NCI-H2227 (cell line): ENCODE measurements at regions not wholly inside any gene's neighbourhood (a gene's known extent, or its start where the extent isn't known, plus 50 kb on each side); places are given as distances from the start of the nearest gene placed in this dataset.

Source experiments
- DNase-seq: peaks from one replicate; lab custom pipeline; 2025; ENCODE audit not compliant: unreplicated experiment; lab: John Stamatoyannopoulos, UW

DNA sequence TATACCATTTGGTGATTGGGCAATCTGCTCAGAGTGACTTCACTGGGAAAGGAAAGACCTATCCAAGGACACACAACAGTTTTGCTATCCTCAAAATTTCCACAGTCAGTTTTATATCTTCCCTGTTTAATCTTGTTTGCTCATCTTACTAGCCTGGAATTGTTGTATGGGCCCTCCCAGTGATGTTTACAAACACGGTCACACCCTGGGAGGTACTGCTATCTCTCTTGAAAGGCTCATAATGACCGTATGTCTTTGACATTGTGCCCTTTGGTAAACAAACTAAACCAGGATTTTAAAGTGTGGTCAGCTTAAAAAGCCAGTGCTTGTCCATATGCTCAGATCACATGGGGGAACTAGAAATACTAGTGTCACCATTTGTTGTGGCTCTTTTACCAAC lies 277.0 kb downstream of the CDH2 start:
- DNase-seq: no peak

DNA sequence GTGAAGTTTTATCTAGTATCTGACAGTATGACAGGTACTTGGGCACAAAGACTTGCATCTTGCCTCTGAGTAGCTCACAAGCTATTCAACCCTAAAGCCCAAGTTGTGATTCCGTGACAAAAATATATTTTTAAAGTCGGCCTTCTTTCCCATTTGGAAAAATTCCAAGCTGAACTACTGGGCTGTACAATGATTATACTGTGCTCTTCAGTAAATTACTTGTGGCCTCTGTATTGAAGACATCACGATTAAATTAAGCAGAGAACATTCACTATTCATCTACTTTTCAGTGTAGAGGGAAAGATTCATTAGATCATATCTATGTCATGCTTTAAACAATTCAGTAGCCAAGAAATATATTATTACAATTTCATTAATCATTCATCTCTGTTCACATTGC lies 282.2 kb downstream of the CDH2 start:
- no peak for DNase-seq

DNA sequence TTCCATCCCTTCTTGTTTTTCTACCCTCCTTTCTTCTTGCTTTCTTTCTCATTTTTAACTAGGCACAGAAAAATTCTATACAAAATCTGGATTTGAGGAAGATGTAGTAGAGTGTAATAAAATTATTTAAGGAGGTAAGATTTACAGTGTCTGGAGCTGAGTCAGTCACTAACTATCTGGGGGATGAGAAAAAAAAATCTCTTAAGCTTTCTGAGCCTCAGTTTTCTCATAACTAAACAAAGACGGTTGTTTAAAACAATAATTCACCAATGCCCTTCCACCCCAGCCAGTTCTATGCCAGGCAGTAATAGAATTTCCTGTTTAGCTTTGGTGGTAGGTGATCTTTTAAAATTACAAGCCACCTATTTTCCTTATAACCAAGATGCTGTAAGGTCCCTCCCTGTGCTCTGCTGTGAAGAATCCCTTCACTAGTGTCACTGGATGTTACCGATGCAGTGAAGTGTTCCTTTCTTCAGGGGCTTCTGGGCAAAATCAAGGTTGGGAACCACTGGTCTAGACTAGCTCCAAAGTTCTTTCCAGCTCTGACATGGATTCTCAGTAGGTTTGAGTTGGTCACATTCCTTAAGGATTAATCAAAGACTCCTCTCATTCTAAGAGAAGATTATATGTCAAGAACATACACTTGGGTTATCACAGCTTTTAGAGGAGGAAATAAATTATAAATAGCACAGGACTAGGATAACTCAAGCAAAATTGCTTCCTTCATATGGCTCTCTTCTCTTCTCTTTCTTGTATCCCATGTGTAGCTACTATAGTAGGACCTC lies 289.0 kb downstream of the CDH2 start:
- no peak for DNase-seq

DNA sequence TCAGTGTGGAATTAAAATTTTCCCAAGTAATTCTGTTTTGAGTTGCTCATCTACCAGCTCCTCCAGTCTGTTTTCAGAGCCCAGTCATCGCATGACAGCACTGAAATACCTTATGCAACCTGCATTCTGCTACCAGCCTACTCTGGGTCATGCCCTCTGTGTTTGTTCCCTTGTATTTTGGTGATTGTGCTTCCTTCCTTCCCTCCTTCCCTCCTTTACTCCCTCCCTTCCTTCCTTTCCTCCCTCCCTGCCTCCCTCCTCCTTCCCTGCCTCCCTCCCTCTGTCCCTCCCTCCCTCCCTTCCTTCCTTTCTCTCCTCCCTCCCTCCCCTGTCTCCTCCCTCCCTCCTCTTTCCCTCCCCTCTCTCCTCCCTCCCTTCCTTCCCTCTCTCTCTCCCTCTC lies 289.6 kb downstream of the CDH2 start:
- DNase-seq: no peak

DNA sequence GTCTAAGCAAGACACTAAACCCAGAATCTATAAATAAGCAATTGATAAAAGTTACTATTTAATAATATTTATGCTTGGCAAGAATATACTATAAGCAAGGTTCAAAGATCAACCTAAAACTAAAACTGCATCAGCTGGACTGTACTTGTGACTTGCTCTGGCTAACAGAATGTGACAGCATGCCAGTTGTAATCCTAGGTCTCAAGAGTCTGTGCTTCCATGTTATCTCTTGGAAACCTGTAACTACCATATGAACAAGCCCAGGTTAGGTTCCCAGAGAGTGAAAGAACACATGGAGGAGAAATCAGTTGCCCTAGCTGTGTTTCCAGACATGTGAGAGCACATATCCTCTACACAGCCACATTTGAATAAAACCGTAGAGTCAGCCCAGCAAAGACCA lies 297.4 kb downstream of the CDH2 start:
- no peak for DNase-seq

DNA sequence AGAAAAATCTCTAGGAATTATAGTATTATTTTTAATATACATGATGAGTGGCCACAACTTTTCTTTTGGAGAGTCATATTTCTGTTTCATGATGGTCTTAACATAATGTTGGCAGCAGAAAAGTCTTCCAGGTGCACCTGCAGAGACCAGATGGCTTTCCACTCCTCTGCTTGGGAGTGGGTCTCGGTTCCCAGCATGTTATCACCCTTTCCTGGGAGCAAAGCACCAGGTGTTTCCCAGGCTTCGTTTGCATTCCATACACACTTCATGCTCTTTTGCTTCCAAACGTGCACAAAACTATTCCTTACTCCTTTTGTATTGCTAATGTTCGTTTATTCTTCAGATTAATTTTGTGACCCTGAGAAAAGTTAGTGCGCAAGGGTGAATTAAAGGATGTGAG lies 305.2 kb downstream of the CDH2 start:
- DNase-seq: no peak

DNA sequence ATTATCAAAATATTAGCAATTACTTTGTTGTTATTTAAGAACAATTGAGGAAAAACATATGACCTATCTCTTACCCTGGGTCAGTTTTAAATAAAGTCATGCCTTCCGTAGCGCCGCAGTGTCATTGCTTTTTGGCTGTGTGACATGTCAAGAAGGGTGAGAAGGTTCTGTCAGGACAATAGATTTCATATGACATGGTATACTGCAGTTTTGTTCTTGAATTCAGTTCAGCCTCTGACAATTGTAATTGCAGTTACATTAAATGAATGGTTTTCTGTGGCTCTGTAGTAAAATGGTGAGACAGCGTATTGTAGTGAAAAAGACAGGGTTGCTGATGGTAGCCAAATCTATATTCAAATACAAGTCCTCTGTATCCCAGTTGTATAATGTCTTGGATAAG lies 307.2 kb downstream of the CDH2 start:
- DNase-seq: no peak

DNA sequence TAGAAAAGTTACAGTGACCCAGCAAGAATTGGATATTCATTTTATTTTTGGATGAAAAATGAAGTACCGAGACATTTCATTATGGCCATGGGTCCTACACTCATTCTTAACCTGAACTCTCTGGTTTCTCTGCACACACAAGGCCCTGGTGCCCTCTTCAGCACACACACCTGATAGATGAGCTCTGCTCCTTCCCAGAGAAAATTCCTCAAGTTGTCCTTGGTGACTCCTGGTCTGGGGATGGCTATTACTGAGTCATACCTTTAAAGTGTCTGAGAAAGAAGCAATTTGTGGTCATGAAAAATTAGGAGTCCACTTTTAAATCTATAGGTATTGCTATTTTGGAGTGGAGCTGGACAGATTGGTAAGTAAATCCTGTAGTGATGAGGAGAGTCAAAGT lies 311.5 kb downstream of the CDH2 start:
- no peak for DNase-seq

DNA sequence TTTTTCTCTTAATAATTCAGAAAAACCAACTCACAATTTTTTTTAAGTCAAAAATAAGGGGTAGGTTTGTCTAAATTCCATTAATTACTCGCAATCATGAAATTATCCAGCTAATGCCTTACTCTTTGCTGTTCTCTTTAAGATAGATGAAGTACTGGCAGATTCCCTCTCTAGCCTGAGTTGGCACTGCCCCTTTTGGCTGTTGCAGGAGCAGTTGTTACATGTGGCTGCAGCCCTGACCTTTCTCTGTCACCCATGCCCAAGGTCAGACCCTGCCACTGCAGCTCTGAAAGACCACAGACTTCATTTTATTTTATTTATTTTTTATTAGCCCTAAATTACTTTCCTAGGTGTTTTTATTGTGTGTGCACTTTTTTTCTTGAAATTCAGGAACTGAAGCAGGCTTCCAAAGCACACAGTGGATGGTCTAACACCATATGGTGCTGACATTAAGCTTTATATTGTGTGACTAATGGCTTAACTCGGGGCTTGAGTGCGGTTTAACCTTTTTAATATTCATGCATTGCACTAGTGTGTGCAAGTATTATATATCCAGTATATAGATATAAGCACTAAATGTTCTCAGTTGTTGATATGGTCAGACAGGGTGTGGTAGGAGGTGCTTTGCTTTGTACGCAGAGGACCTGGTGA lies 313.0 kb downstream of the CDH2 start:
- no peak for DNase-seq

DNA sequence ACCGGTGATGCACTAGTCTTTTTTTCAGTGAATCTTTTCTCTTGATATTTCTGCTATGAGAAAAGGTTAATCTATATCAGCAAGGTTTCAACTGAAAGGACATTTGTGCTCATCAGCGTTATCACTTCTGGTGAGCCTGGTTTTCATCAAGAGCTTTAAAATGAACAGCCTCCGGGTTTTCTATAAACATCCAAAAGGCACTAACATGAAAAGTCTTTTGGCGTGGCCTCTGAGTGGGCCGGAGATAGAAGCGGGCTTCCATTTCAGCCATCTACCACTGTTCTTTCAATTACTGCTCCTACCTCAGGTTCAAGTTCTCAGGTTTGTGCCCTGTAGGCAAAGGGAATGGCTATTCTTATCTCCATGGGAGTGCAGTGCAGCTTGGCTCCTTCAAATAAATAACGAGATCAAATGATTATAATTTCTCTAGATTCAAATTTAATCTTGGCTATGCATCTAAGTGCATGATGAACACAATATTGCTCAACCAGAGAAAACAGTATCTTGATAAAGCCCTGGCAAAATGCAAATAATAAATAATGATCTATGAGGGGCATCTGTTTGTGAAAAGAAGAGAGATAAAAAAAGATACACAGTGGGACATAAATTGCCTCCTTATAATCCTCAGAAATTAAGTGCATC lies 314.8 kb downstream of the CDH2 start:
- peak; percentile 9 for DNase-seq

DNA sequence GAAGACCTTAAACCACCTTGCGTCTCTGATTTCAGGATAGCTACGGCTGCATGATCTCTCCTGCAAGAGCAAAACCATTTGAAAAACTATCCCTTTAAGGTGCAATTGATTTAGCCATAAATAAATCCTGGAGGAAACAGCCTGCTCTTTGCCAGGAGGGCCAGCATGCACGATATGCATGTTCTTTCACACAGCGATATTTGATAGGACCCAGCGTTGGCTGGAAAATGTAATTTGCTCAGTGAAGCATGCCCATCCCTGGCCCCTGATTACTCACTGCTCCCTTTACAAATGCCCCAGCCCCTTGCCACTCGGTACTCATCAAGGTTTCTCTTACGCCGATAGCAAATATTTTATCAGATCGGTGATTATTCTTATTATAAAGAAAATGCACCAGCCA lies 315.4 kb downstream of the CDH2 start:
- DNase-seq: peak; percentile 67

DNA sequence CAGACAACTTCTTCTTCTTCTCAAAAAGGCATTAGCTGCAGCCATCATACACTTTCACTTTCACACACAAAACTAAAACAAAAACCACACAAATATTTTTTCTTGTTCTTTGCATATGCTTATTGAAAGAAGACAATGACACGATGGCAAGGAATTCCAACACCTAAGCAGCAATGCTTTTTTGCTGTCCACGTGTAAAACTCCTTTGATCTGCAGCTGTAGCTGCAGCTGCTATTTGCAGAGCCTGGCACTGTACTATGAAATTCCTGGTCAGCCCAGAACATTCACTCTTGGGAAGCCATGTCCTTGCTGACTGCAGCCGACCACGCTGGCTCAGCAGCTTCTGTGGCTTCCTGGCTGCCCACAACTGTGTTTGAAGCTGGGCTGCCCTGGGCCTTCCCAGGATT lies 316.2 kb downstream of the CDH2 start:
- DNase-seq: no peak

DNA sequence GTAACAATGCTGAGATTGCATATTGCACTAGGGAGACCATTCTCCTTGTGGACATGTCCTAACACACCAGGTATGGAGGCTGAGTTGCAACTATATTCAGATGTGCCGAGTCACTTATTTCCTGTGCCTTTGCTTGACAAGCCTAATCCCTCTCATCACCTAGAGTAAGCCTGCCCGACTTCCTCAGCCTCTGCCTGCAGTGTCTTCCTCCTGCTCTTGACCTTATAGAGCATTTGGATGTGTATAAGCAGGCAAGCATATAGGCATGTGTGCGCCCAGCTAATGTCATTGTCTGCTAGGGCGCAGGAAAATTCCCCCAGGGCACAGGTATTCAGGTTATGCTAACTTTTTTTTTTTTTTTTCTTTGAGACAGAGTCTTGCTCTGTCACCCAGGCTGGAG lies 316.9 kb downstream of the CDH2 start:
- peak; percentile 4 for DNase-seq

DNA sequence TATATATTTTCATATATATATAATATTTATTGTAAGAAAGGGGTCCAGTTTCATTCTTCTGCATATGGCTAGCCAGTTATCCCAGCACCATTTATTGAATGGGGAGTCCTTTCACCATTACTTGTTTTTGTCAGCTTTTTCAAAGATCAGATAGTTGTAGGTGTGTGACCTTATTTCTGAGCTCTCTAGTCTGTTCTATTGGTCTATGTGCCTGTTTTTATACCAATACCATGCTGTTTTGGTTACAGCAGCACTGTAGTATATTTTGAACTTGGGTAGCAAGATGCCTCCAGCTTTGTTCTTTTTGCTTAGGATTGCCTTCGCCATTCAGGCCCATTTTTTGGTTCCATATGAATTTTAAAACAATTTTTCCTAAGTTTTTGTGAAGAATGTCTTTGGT lies 320.1 kb downstream of the CDH2 start:
- DNase-seq: no peak

DNA sequence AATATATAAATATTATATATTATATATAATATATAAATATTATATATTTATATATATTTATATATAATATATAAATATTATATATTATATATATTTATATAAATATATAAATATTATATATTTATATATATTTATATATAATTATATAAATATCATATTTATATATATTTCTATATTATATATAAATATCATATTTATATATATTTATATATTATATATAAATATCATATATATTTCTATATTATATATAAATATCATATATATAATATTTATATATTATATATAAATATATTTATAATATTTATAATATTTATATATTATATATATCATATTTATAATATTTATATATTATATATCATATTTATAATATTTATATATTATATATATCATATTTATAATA lies 321.4 kb downstream of the CDH2 start:
- DNase-seq: peak; percentile 43

DNA sequence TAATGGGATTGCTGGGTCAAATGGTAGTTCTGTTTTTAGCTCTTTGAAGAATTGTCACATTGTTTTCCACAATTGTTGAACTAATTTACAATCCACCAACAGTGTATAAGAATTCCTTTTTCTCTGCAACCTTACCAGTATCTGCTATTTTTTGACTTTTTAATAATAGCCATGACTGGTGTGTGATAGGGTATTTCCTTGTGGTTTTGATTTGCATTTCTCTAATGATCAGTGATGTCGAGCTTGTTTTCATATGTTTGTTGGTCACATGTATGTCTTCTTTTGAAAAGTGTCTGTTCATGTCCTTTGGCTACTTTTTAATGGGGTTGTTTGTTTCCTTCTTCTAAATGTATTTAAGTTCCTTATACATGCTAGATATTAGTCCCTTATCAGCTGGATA lies 322.3 kb downstream of the CDH2 start:
- no peak for DNase-seq

DNA sequence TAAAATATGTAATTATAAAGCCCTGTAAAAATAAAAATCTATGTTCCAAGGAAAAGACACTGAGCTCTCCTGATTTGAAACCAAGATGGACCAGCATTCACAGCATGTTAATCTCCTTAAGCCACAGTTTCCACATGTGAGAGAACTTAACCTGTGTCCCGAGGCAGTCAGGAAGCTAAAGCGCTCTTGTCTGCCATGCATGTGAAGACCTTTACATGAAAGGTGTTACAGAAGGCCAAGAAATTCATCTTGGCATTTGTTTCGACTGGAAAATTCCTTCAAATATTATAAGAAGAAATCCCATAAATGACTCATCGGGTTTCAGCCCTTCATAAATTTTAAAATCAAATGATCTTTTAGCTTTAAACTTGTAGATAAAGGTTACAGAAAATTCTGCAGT lies 328.6 kb downstream of the CDH2 start:
- no peak for DNase-seq

DNA sequence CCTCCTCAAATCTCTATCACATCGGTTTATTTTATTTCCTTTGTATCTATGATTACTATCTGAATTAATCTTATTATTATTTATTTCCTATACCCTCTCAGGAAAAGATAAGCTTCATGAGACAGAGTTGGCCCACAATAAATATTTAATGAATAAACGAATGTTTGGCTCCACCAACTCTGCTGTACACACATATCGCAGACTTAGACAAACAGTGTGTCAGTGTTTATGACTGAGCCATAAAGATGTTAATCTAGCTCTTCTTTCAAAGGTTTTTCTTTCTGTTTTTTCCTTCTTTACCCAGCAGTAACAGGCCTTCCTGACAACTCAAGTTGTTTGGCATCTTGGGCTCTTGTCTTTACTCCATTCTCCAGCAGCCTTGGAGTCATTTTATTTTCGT lies 329.5 kb downstream of the CDH2 start:
- no peak for DNase-seq

DNA sequence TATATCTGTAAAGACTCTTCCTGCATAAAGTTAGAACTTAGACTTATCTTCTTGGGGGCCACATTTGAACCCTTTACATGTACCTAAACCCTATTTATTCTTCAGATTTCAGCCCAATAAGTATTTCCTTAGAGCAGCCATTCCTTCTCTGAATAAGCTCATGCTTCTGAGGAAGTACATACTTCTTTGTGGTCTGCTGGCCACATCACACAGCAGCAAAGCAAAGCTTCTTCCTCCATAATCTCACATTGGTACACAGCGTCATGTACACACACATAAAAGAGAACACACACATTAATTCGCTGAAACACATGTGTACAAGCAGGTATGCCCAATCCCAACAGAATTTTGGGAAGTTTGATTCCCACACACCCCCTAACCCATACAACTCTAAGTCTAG lies 331.0 kb downstream of the CDH2 start:
- no peak for DNase-seq

DNA sequence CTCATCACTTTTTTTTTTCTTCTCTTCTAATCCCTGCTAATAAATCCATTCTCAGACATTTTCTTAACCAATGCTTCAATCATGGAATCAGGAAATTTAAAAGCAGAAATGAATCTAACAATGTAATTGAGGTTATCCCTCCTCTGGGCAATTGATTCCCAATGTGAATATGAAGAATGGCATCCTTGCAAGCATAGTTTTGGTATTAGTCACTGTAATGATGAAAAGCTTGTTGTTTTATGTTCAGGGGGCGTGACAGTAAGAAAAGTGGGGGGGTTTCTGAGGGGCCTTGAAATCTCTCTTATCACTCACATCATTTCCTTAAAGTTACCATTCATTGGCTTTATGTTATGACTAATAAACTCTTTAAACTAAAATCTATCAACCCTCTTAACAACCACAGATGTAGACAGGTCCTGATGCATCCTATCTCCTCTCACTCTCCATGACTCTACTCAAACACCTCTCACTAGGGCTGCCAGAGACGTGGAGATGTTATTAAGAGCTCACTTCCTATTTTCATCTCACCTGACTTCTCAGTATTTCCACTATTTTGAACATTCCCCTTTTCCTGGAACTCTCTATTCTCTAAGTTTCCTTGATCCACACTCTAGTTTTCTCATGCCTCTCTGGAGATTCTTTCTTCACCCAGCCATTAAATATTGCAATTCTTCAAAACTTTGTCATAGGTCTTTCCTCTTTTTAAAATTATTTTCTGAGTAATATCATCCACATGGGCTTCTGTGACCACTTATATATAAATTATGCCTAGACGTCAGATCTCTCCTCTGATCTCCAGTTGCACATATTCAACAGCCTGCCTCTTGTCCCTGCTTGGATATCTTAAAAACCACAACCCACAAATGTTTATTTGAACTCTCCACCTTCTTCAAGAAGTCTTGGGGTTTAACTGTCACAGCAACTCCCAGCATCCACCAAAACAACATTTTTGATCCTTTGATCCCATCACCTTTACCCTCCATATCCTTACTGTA lies 332.9 kb downstream of the CDH2 start:
- DNase-seq: no peak

DNA sequence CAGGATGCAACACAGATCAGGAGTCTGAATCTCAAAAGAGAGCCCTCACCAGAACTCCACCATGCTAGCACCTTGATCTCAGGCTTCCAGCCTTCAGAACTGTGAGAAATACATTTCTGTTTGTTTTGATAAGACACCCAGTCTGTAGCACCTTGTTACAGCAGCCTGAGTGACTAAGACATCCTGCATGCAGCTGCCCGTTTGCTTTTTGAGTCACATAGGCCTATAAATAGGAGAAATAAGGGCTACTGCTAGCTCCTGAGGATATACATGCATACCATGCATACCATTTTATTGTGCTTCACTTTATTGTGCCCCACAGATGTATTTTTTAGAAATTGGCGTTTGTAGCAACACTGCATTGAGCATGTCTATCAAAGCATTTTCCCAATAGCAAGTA lies 337.8 kb downstream of the CDH2 start:
- no peak for DNase-seq
